Endothelial cell (in vitro differentiated cells): ENCODE measurements at regions not wholly inside any gene's neighbourhood (a gene's known extent, or its start where the extent isn't known, plus 50 kb on each side); places are given as distances from the start of the nearest gene placed in this dataset.

Experiments used
- DNase-seq: peaks from one replicate; pipeline ENCODE4 v3.0.0; 2021; ENCODE audit warnings: low spot score
- H3K27ac Mint-ChIP-seq: one replicate; pipeline ENCODE4 v1.8.0; 2021; ENCODE audit warnings: mixed read lengths, inconsistent platforms; ENCODE audit not compliant: unreplicated experiment
- H3K27me3 Mint-ChIP-seq: one replicate; pipeline ENCODE4 v1.8.0; 2021; ENCODE audit warnings: mild to moderate bottlenecking, moderate library complexity, mixed read lengths, inconsistent platforms; ENCODE audit not compliant: unreplicated experiment
- H3K36me3 Mint-ChIP-seq: one replicate; pipeline ENCODE4 v1.8.0; 2021; ENCODE audit warnings: mild to moderate bottlenecking, low read depth, mixed read lengths, inconsistent platforms; ENCODE audit not compliant: unreplicated experiment
- H3K4me1 Mint-ChIP-seq: one replicate; pipeline ENCODE4 v1.8.0; 2021; ENCODE audit warnings: mild to moderate bottlenecking, mixed read lengths, inconsistent platforms; ENCODE audit not compliant: unreplicated experiment
- H3K4me3 Mint-ChIP-seq: one replicate; pipeline ENCODE4 v1.8.0; 2021; ENCODE audit warnings: mild to moderate bottlenecking, mixed read lengths, inconsistent platforms; ENCODE audit not compliant: unreplicated experiment
- H3K9me3 Mint-ChIP-seq: one replicate; pipeline ENCODE4 v1.8.0; 2021; ENCODE audit warnings: mixed read lengths, inconsistent platforms; ENCODE audit not compliant: unreplicated experiment
- CTCF ChIP-seq: fragments of 200-600 bp; sonication (generic); IDR thresholded peaks from one replicate; pipeline ENCODE4 v1.5.0; 2021; ENCODE audit warnings: antibody characterized with exemption; ENCODE audit not compliant: unreplicated experiment

GRCh38 chr5:28743716-28744110, 1705.3 kb upstream of the CDH9 start:
- no peak for DNase-seq
- Mint-ChIP-seq H3K9me3 (no peaks in the 10 kb centered on the region), H3K36me3 (no peaks in the 10 kb centered on the region), H3K4me3 (no peak overlapping the region), H3K4me1 (no peaks in the 10 kb centered on the region), H3K27ac (no peak overlapping the region), H3K27me3 (peaks cover 1% of the 10 kb centered on the region)
- no peak for TF ChIP-seq CTCF

GRCh38 chr5:28743025-28743715, 1704.8 kb upstream of the CDH9 start:
- H3K27me3 Mint-ChIP-seq = peaks cover 1% of the 10 kb centered on the region
- no peak overlapping the region for H3K27ac Mint-ChIP-seq

GRCh38 chr5:28737682-28738081, 1699.3 kb upstream of the CDH9 start:
- Mint-ChIP-seq H3K4me1 (no peaks in the 10 kb centered on the region), H3K27me3 (no peaks in the 10 kb centered on the region), H3K36me3 (no peaks in the 10 kb centered on the region), H3K4me3 (no peak overlapping the region), H3K27ac (no peak overlapping the region), H3K9me3 (no peaks in the 10 kb centered on the region)
- TF ChIP-seq CTCF = no peak
- no peak for DNase-seq

More at GRCh38 chr5:28743025-28743715, 1704.8 kb upstream of the CDH9 start:
- Mint-ChIP-seq H3K36me3 (no peaks in the 10 kb centered on the region), H3K4me3 (no peak overlapping the region), H3K4me1 (no peaks in the 10 kb centered on the region), H3K9me3 (no peaks in the 10 kb centered on the region)
- no peak for TF ChIP-seq CTCF
- DNase-seq = no peak

GRCh38 chr5:28737222-28737621, 1698.8 kb upstream of the CDH9 start:
- Mint-ChIP-seq H3K27ac (no peak overlapping the region), H3K27me3 (no peaks in the 10 kb centered on the region), H3K9me3 (no peaks in the 10 kb centered on the region), H3K4me1 (no peaks in the 10 kb centered on the region), H3K36me3 (no peaks in the 10 kb centered on the region), H3K4me3 (no peak overlapping the region)
- DNase-seq = no peak
- TF ChIP-seq CTCF = no peak

- no peak overlapping the region for H3K4me3 Mint-ChIP-seq
- H3K27ac Mint-ChIP-seq = no peak overlapping the region
- peaks cover 1% of the 10 kb centered on the region for H3K27me3 Mint-ChIP-seq
- no peaks in the 10 kb centered on the region for H3K4me1 Mint-ChIP-seq
- TF ChIP-seq CTCF = no peak
- no peaks in the 10 kb centered on the region for H3K9me3 Mint-ChIP-seq
- no peaks in the 10 kb centered on the region for H3K36me3 Mint-ChIP-seq
- no peak for DNase-seq
These were observed 1696.0 kb upstream of the CDH9 start for GRCh38 chr5:28734396-28734795.
